Activated T-cell treated with anti-CD3 and anti-CD28 coated beads, Interleukin-2, amount 50 U/mL, for 72 hours (primary cell): ENCODE measurements at regions not wholly inside any gene's neighbourhood (a gene's known extent, or its start where the extent isn't known, plus 50 kb on each side); places are given as distances from the start of the nearest gene placed in this dataset.
"Not testable (repeated sequence)": the region's sequence is repeated elsewhere in the genome, so short reads cannot be mapped to it uniquely, and the experiment has no call there.

Experiments used
- ATAC-seq, 2 donors: fragments of 150-1000 bp; cut with Tn5 transposase; replicated peaks in 1 of 2; 2 replicates each; pipeline ENCODE4 v1.10.0; 2021; ENCODE audit warnings: moderate library complexity in 2 of 2, mild to moderate bottlenecking in 1 of 2
- DNase-seq, 2 donors: peaks; one replicate each; pipeline ENCODE4 v3.0.0; 2021 to 2022; ENCODE audit warnings: mixed read lengths in 1 of 2
- H3K27ac Mint-ChIP-seq: one replicate; pipeline ENCODE4 v1.8.0; 2022; ENCODE audit warnings: mild to moderate bottlenecking, moderate library complexity, mixed read lengths
- H3K27me3 Mint-ChIP-seq: one replicate; pipeline ENCODE4 v1.8.0; 2022; ENCODE audit warnings: low read depth, mixed read lengths
- H3K36me3 Mint-ChIP-seq, 2 donors: one replicate each; pipeline ENCODE4 v1.8.0; 2022; ENCODE audit warnings: mixed read lengths in 2 of 2, mild to moderate bottlenecking in 1 of 2; ENCODE audit not compliant: insufficient read depth in 2 of 2
- H3K4me1 Mint-ChIP-seq: one replicate; pipeline ENCODE4 v1.8.0; 2022; ENCODE audit warnings: low read depth, mixed read lengths
- H3K4me3 Mint-ChIP-seq, 2 donors: one replicate each; pipeline ENCODE4 v1.8.0; 2022; ENCODE audit warnings: mild to moderate bottlenecking in 2 of 2, mixed read lengths in 2 of 2, moderate library complexity in 2 of 2
- H3K9me3 Mint-ChIP-seq, 2 donors: one replicate each; pipeline ENCODE4 v1.8.0; 2022; ENCODE audit warnings: mixed read lengths in 2 of 2

DNA sequence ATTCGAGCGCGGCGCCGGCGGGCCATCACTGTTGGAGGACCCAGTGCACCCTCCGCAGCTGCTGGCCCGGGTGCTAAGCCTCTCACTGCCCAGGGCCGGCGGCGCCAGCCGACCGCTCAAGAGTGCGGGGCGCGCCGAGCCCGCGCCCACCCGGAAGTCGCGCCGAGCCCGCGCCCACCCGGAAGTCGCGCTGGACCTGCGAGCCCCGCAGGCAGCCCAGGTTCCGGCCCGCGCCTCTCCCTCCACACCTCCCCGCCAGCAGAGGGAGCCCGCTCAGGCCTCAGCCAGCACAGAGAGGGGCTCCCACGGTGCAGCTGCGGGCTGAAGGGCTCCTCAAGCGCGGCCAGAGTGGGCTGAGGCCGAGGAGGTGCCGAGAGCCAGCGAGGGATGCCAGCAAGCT lies 170.8 kb downstream of the GTF2H2C_2 start:
- not testable (repeated sequence) for H3K9me3 Mint-ChIP-seq, H3K4me1 Mint-ChIP-seq, H3K27ac Mint-ChIP-seq, H3K27me3 Mint-ChIP-seq, ATAC-seq, H3K36me3 Mint-ChIP-seq, H3K4me3 Mint-ChIP-seq
- peak; percentile 39 to 47 for DNase-seq
